Loucy (cell line): ENCODE measurements at regions not wholly inside any gene's neighbourhood (a gene's known extent, or its start where the extent isn't known, plus 50 kb on each side); places are given as distances from the start of the nearest gene placed in this dataset.

Experiments
- CTCF ChIP-seq: fragments of 200-600 bp; sonication (generic); conservative IDR thresholded peaks from 2 replicates; pipeline ENCODE4 v1.5.1; 2014; ENCODE audit warnings: mild to moderate bottlenecking, antibody characterized with exemption, low read length
- EZH2phosphoT487 ChIP-seq: fragments of 200-600 bp; IDR thresholded peaks from 2 replicates; pipeline ENCODE4 v1.6.1; 2018; ENCODE audit warnings: antibody characterized with exemption, mild to moderate bottlenecking, moderate library complexity, borderline replicate concordance

- TF ChIP-seq CTCF = no peak
- TF ChIP-seq EZH2phosphoT487 = no peak
Measured at GRCh38 chr5:20556115-20556763, 568.2 kb upstream of the CDH18 start.
